Uterus (tissue), 3 donors: ENCODE measurements at regions not wholly inside any gene's neighbourhood (a gene's known extent, or its start where the extent isn't known, plus 50 kb on each side); places are given as distances from the start of the nearest gene placed in this dataset.

Experiments used
- DNase-seq, 2 donors: peaks; one replicate each; pipeline ENCODE4 v3.0.0-alpha.2; 2019 to 2020
- H3K27ac ChIP-seq, 2 donors: fragments of 200-600 bp; sonication (generic); 1 replicate in 1 of 2; 2 replicates in 1 of 2; pipeline ENCODE4 v1.5.1; 2016 to 2018
- H3K27me3 ChIP-seq, 2 donors: fragments of 200-600 bp; sonication (generic); one replicate each; pipeline ENCODE4 v1.5.1; 2018 to 2019; ENCODE audit warnings: control low read depth in 1 of 2
- H3K36me3 ChIP-seq, 2 donors: fragments of 200-600 bp; sonication (generic); one replicate each; pipeline ENCODE4 v1.5.1; 2019; ENCODE audit warnings: control low read depth in 1 of 2
- H3K4me1 ChIP-seq, 2 donors: fragments of 200-600 bp; sonication (generic); one replicate each; pipeline ENCODE4 v1.5.1; 2018 to 2019; ENCODE audit warnings: control low read depth in 1 of 2
- H3K4me3 ChIP-seq, 2 donors: fragments of 200-600 bp; sonication (generic); 1 replicate in 1 of 2; 2 replicates in 1 of 2; pipeline ENCODE4 v1.5.1; 2018 to 2019; ENCODE audit warnings: mild to moderate bottlenecking in 1 of 2
- H3K9me3 ChIP-seq, 2 donors: fragments of 200-600 bp; sonication (generic); one replicate each; pipeline ENCODE4 v1.5.1; 2019; ENCODE audit warnings: control low read depth in 1 of 2
- CTCF ChIP-seq, 4 experiments: fragments of 200-600 bp in 2 of 4; fragments of 450-650 bp in 2 of 4; sonication (generic) in 2 of 4; IDR thresholded peaks; one replicate each; pipeline ENCODE4 v1.5.1; 2016 to 2019; ENCODE audit warnings: antibody characterized with exemption in 4 of 4, mild to moderate bottlenecking in 2 of 4, moderate library complexity in 1 of 4
- POLR2A ChIP-seq, 2 donors: fragments of 450-650 bp; IDR thresholded peaks; one replicate each; pipeline ENCODE4 v1.6.1; 2016; ENCODE audit warnings: antibody characterized with exemption in 2 of 2, mild to moderate bottlenecking in 1 of 2, moderate library complexity in 1 of 2
- intact Hi-C: fragments of 100-400 bp; cut with DNase I; formaldehyde crosslinking; loops from one replicate; pipeline ENCODE4 v1.15.1; 2023; ENCODE audit warnings: low total_unique reads
- donor health status: DM: yes; HTN: yes; CAD: no.

DNA sequence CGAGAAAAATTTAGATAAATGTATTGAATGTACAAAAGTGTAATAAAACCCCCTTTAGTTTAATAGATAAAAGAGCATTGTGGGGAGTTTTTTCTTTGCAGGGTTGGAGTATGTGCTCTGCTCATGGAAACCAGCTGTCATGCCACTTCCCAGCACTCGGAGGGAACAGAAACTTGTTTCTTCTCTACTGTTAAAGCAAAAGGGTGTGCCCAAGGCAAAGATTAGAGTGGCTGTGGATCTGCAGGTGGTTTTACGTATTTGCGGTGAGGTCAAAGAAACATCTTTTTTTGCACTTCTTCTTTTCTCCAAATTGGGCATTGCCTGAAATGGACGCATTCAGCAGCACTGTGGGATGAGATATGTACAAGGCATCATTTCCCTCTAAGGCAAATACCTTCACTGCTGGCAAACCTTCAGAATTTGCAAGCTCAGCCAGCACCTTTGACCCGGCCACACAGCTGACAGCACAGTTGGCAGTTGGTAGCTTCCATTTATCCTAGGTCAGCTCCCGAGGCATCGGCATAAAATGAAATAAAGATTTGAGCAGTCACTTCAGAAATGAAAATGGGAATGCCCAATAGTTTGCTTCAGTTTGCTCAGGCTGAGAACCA, 178.4 kb upstream of the EYA4 start:
- TF ChIP-seq POLR2A (IDR thresholded peaks at IDR 0.05) (no peak), CTCF (IDR thresholded peaks at IDR 0.05) (no peak)
- DNase-seq, result no peak
- Histone ChIP-seq H3K27me3 (no peaks in the 10 kb centered on the region), H3K4me3 (no peak overlapping the region), H3K4me1 (no peaks in the 10 kb centered on the region), H3K9me3 (no peaks in the 10 kb centered on the region), H3K36me3 (no peaks in the 10 kb centered on the region), H3K27ac (no peak overlapping the region)
- intact Hi-C loops, result no loop called here

DNA sequence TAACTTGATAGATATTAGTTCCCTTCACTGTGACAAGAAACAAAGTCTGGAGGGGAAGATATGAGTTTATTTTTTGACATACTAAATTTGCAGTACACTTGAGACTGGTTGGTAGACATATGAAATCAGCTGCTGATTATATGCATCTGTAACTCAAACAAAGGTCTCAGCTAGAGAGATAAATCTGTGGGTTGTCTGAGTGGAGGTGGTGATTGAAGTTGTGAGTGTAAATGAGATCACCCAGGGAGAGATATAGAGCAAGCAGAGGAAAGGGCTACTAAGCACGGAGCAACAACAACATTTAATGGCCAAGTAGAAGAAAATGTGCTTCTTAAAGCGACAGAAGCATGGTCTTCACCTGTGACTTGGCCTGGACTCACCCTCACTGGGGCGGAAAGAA, 173.2 kb upstream of the EYA4 start:
- no peak for DNase-seq
- Histone ChIP-seq H3K36me3 (no peaks in the 10 kb centered on the region), H3K27ac (no peak overlapping the region), H3K4me3 (no peak overlapping the region), H3K27me3 (no peaks in the 10 kb centered on the region), H3K4me1 (no peaks in the 10 kb centered on the region), H3K9me3 (no peaks in the 10 kb centered on the region)
- TF ChIP-seq CTCF (IDR thresholded peaks at IDR 0.05) (no peak), POLR2A (IDR thresholded peaks at IDR 0.05) (no peak)
- intact Hi-C loops, result no loop called here

DNA sequence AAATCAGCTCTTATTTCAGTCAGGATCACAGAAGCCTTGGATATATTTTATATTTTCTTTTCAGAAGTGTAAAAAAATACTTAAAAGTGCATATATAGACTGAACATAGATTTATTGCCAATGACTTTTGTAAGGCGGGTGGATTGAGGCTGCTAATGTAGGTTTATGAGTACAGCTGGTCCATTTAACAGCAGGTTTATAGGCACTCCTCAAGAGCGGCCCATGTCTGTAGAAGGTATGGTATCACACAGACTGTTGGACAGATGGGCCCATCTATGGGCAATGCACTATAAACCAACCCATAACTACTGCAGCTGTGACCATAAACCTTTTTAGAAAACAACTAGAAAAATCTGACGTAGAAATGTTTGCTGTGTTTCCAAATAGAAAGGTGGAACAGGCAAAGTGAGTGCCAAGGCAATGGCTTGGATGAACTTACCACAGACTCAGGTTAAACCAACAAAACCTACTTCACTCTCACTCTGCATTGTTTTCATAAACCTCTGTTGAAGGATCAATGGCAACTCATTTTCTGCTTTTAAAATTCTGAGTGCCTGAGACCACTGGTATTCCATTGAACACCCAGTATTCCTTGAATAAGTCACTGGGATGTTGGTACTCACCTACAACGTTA, 170.6 kb upstream of the EYA4 start:
- no peak for DNase-seq
- no peak overlapping the region for H3K4me3 ChIP-seq
- intact Hi-C loops, result no loop called here
- H3K27ac ChIP-seq, result no peak overlapping the region
- H3K9me3 ChIP-seq, result no peaks in the 10 kb centered on the region
- no peaks in the 10 kb centered on the region for H3K4me1 ChIP-seq
- no peak for TF ChIP-seq POLR2A (IDR thresholded peaks at IDR 0.05)
- no peak for TF ChIP-seq CTCF (IDR thresholded peaks at IDR 0.05)
- no peaks in the 10 kb centered on the region for H3K27me3 ChIP-seq
- H3K36me3 ChIP-seq, result no peaks in the 10 kb centered on the region

- H3K4me1 ChIP-seq, result no peaks in the 10 kb centered on the region
- intact Hi-C loops, result no loop called here
- no peak overlapping the region for H3K27ac ChIP-seq
- no peaks in the 10 kb centered on the region for H3K9me3 ChIP-seq
- TF ChIP-seq POLR2A (IDR thresholded peaks at IDR 0.05) (no peak), CTCF (IDR thresholded peaks at IDR 0.05) (no peak)
- H3K36me3 ChIP-seq, result no peaks in the 10 kb centered on the region
- no peak for DNase-seq
- H3K4me3 ChIP-seq, result no peak overlapping the region
- H3K27me3 ChIP-seq, result no peaks in the 10 kb centered on the region
These were observed 161.3 kb upstream of the EYA4 start for GRCh38 chr6:133079901-133080300.

DNA sequence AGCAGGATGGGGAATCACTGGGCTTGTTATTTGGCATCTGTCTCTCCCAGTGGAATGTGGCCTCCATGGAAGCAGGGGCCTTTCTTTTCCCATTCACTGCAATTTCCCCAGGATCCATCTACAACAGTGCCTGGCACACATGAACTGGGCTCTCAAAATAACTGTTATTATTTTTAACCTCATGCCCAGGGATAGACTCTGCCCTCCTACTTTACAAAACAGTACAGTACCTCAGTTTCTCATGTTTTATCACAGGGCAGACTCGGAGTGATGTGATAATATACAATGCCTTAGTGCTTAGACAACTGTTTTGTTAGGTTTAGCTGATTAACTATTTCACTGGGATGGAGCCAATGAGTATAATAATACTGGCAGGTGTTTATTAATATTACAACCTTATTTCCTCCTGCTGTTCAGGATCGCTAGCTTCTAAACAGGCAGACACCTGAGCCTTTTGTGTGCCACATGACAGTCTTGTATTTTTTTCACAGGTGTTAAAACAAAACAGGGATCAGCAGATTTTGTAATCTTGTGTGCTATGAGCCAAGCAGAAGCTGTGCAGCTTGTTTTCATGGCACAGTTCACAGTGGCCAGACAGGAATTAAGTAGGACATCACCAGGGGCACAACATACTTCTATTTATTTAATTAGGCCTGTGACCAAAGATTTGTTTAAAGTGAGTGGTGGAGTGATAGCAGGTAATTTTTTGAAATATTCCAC, 157.7 kb upstream of the EYA4 start:
- H3K27ac ChIP-seq, result no peak overlapping the region
- no peaks in the 10 kb centered on the region for H3K4me1 ChIP-seq
- intact Hi-C loops, result no loop called here
- no peak for DNase-seq
- H3K27me3 ChIP-seq, result no peaks in the 10 kb centered on the region
- no peaks in the 10 kb centered on the region for H3K9me3 ChIP-seq
- no peaks in the 10 kb centered on the region for H3K36me3 ChIP-seq
- no peak overlapping the region for H3K4me3 ChIP-seq
- no peak for TF ChIP-seq POLR2A (IDR thresholded peaks at IDR 0.05)
- no peak for TF ChIP-seq CTCF (IDR thresholded peaks at IDR 0.05)
